Endothelial cell of umbilical vein (primary cell): ENCODE measurements at regions not wholly inside any gene's neighbourhood (a gene's known extent, or its start where the extent isn't known, plus 50 kb on each side); places are given as distances from the start of the nearest gene placed in this dataset.

ENCODE experiments used
- BruUV-seq: library from RNA; stranded (reverse); fragments of 400-500 nt; replicated peaks from 2 replicates; lab custom pipeline; 2021; lab: Mats Ljungman, UMichigan
- CTCF ChIA-PET: fragments of 300-600, 350-600 bp; sonication (Branson Sonifier 250); formaldehyde crosslinking; loops from one replicate; lab custom pipeline; 2021; ENCODE audit warnings: antibody characterized with exemption, inconsistent platforms; lab: Charles Lee
- POLR2A ChIA-PET: fragments of 300-600, 350-600 bp; sonication (Branson Sonifier 250); formaldehyde crosslinking; loops from one replicate; lab custom pipeline; 2021; ENCODE audit warnings: antibody characterized with exemption, inconsistent platforms; lab: Charles Lee
- DNase-seq: peaks from one replicate; pipeline ENCODE4 v3.0.0-alpha.2; 2011; ENCODE audit warnings: low read depth, low spot score
- FAIRE-seq: peaks from 2 replicates; lab custom pipeline; 2011; peaks lifted over from hg19 to GRCh38; lab: Jason Lieb, UNC
- H2AFZ ChIP-seq: 2 replicates; pipeline ENCODE4 v1.6.0; 2012; ENCODE audit warnings: low read depth, low read length, control low read depth, inconsistent platforms
- H3K27ac ChIP-seq: 2 replicates; pipeline ENCODE4 v1.5.1; 2011; ENCODE audit warnings: low read depth, mild to moderate bottlenecking, control low read depth, low read length, moderate library complexity; ENCODE audit not compliant: insufficient read depth
- H3K27me3 ChIP-seq, 2 experiments: 2 replicates each; pipeline versions ENCODE4 v1.6.0 to v1.6.1; 2011; ENCODE audit warnings: low read length in 2 of 2, mixed read lengths in 1 of 2; ENCODE audit not compliant: control insufficient read depth in 2 of 2, insufficient read depth in 2 of 2
- H3K36me3 ChIP-seq, 2 experiments: 2 replicates in 1 of 2; 3 replicates in 1 of 2; pipeline ENCODE4 v1.5.1; 2011; ENCODE audit warnings: low read length in 2 of 2, mild to moderate bottlenecking in 1 of 2, moderate library complexity in 1 of 2; ENCODE audit not compliant: control insufficient read depth in 2 of 2, insufficient read depth in 2 of 2; ENCODE audit errors: extremely low read depth in 1 of 2
- H3K4me1 ChIP-seq: 3 replicates; pipeline ENCODE4 v1.5.1; 2011; ENCODE audit warnings: mild to moderate bottlenecking, low read length; ENCODE audit not compliant: control insufficient read depth, insufficient read depth; ENCODE audit errors: extremely low read depth
- H3K4me2 ChIP-seq: 2 replicates; pipeline ENCODE4 v1.6.1; 2011; ENCODE audit warnings: low read length, control low read depth, mixed read lengths; ENCODE audit not compliant: insufficient read depth
- H3K4me3 ChIP-seq, 3 experiments: fragments of 200-600 bp in 1 of 3; sonication (generic), shearing (Covaris generic) in 1 of 3; replicated peaks in 1 of 3; 2 replicates each; pipeline ENCODE4 v1.5.1; 2011 to 2016; ENCODE audit warnings: control low read depth in 3 of 3, low read length in 3 of 3, mild to moderate bottlenecking in 2 of 3, inconsistent platforms in 1 of 3, low read depth in 1 of 3, moderate library complexity in 1 of 3; ENCODE audit not compliant: insufficient read depth in 1 of 3
- H3K79me2 ChIP-seq: 2 replicates; pipeline ENCODE4 v1.6.0; 2012; ENCODE audit warnings: low read length, inconsistent platforms; ENCODE audit not compliant: control insufficient read depth, insufficient read depth
- H3K9ac ChIP-seq: replicated peaks from 2 replicates; pipeline ENCODE3; 2011; ENCODE audit warnings: low read length, control low read depth; ENCODE audit not compliant: insufficient read depth; ENCODE audit errors: extremely low read depth
- H3K9me1 ChIP-seq: replicated peaks from 3 replicates; pipeline ENCODE4 v1.6.0; 2011; ENCODE audit warnings: mild to moderate bottlenecking, low read length; ENCODE audit not compliant: control insufficient read depth, insufficient read depth; ENCODE audit errors: extremely low read depth
- H3K9me3 ChIP-seq: replicated peaks from 2 replicates; pipeline ENCODE4 v1.5.1; 2012; ENCODE audit warnings: low read length, inconsistent platforms; ENCODE audit not compliant: control insufficient read depth, insufficient read depth
- H4K20me1 ChIP-seq: replicated peaks from 2 replicates; pipeline ENCODE3; 2011; ENCODE audit warnings: mild to moderate bottlenecking, low read length; ENCODE audit not compliant: control insufficient read depth, insufficient read depth; ENCODE audit errors: extremely low read depth
- EZH2 ChIP-seq: IDR thresholded peaks from 2 replicates; pipeline ENCODE4 v1.6.1; 2012; ENCODE audit warnings: borderline replicate concordance, low read depth, mild to moderate bottlenecking, moderate library complexity, low read length, inconsistent platforms; ENCODE audit not compliant: severe bottlenecking
- FOS ChIP-seq: IDR thresholded peaks from 2 replicates; pipeline ENCODE4 v1.6.1; 2011; ENCODE audit warnings: mild to moderate bottlenecking, low read length, moderate library complexity, borderline replicate concordance; ENCODE audit not compliant: insufficient read depth
- GATA2 ChIP-seq: IDR thresholded peaks from 2 replicates; pipeline ENCODE4 v1.7.0; 2011; ENCODE audit warnings: low read depth, mild to moderate bottlenecking, moderate library complexity, mixed read lengths, low read length; ENCODE audit not compliant: insufficient read length, insufficient read depth
- JUN ChIP-seq: IDR thresholded peaks from 2 replicates; pipeline ENCODE4 v1.6.1; 2011; ENCODE audit warnings: borderline replicate concordance, low read depth; ENCODE audit not compliant: insufficient read length, insufficient read depth
- MYC ChIP-seq: IDR thresholded peaks from one replicate; pipeline ENCODE4 v1.6.1; 2011; ENCODE audit warnings: mild to moderate bottlenecking, low read depth, low read length
- POLR2A ChIP-seq: IDR thresholded peaks from 2 replicates; pipeline ENCODE4 v1.6.1; 2012; ENCODE audit warnings: low read depth, mild to moderate bottlenecking, control low read depth, low read length
- POLR2AphosphoS5 ChIP-seq: IDR thresholded peaks from 2 replicates; pipeline ENCODE4 v1.6.1; 2012; ENCODE audit warnings: low read depth, mild to moderate bottlenecking, control low read depth, low read length, moderate library complexity; ENCODE audit not compliant: insufficient read depth
- dilution Hi-C: fragments of 300-500 bp; cut with MboI; formaldehyde crosslinking; loops from one replicate; pipeline ENCODE4 v1.15.0; 2019; ENCODE audit warnings: low sequenced_read_pairs; ENCODE audit not compliant: extremely low pct_ligation_motif_present
- intact Hi-C: fragments of 100-400 bp; cut with micrococcal nuclease; formaldehyde crosslinking; loops from one replicate; pipeline ENCODE4 v1.10.0; 2022
- TF ChIP-seq, protein P1 (sequence below): IDR thresholded peaks from 2 replicates; pipeline ENCODE4 v1.6.1; 2011; ENCODE audit not compliant: insufficient read depth, insufficient read length
- TF ChIP-seq, protein P2 (sequence below), 2 donors: IDR thresholded peaks; 1 replicate in 1 of 2; 2 replicates in 1 of 2; pipeline ENCODE4 v1.5.1; 2011; ENCODE audit warnings: low read length in 2 of 2, mild to moderate bottlenecking in 2 of 2, moderate library complexity in 2 of 2, control low read depth in 1 of 2, inconsistent platforms in 1 of 2, low read depth in 1 of 2; ENCODE audit not compliant: insufficient read depth in 1 of 2; ENCODE audit errors: extremely low read depth in 1 of 2

DNA sequence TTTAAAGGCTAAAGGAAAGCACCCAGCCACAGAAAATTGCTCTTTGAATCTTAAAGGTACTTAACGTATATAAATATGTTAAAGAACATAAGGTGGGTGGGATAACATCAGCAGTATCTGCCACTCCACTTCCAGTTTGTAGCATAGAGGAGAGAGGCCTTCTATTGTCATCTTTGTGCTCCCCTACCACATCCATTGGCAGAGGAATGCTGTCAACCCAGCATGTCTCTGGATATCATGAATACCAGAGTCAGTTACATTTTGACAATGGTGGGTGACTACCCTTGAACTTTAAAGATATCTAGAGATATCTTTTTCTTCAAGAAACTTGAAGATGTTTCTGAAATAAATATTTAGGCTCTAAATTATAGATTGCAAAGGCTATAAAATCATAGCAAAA, 283.2 kb upstream of the LRRC7 start:
- CTCF ChIA-PET = no interaction called here
- DNase-seq (no peak), FAIRE-seq (no peak)
- Histone ChIP-seq H3K4me1 (no peaks in the 10 kb centered on the region), H3K79me2 (no peaks in the 10 kb centered on the region), H2AFZ (no peak overlapping the region), H3K4me3 (no peak overlapping the region), H3K9me1 (no peaks in the 10 kb centered on the region), H4K20me1 (no peaks in the 10 kb centered on the region), H3K27me3 (no peaks in the 10 kb centered on the region), H3K4me2 (no peak overlapping the region), H3K36me3 (no peaks in the 10 kb centered on the region), H3K9me3 (no peaks in the 10 kb centered on the region), H3K27ac (no peak overlapping the region), H3K9ac (no peak overlapping the region)
- POLR2A ChIA-PET = no interaction called here
- no TSS peak for BruUV-seq
- TF ChIP-seq, protein P1, sequence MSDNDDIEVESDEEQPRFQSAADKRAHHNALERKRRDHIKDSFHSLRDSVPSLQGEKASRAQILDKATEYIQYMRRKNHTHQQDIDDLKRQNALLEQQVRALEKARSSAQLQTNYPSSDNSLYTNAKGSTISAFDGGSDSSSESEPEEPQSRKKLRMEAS = no peak
- TF ChIP-seq POLR2A (no peak), EZH2 (no peak), GATA2 (no peak), JUN (no peak), MYC (no peak), POLR2AphosphoS5 (no peak), FOS (no peak)
- TF ChIP-seq, protein P2, sequence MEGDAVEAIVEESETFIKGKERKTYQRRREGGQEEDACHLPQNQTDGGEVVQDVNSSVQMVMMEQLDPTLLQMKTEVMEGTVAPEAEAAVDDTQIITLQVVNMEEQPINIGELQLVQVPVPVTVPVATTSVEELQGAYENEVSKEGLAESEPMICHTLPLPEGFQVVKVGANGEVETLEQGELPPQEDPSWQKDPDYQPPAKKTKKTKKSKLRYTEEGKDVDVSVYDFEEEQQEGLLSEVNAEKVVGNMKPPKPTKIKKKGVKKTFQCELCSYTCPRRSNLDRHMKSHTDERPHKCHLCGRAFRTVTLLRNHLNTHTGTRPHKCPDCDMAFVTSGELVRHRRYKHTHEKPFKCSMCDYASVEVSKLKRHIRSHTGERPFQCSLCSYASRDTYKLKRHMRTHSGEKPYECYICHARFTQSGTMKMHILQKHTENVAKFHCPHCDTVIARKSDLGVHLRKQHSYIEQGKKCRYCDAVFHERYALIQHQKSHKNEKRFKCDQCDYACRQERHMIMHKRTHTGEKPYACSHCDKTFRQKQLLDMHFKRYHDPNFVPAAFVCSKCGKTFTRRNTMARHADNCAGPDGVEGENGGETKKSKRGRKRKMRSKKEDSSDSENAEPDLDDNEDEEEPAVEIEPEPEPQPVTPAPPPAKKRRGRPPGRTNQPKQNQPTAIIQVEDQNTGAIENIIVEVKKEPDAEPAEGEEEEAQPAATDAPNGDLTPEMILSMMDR (IDR thresholded peaks at IDR 0.05; ENCODE audit: extremely low read depth in 1 of 2, insufficient read depth in 1 of 2, low read depth in 1 of 2, low read length in 2 of 2) = no peak
- intact Hi-C loops = no loop called here
- dilution Hi-C loops = no loop called here
